Activated effector memory CD4-positive, alpha-beta T cell treated with Interleukin-2 at 50 U/mL for 16 hours (primary cell): ENCODE measurements at regions not wholly inside any gene's neighbourhood (a gene's known extent, or its start where the extent isn't known, plus 50 kb on each side); places are given as distances from the start of the nearest gene placed in this dataset.
"Not testable (repeated sequence)": the region's sequence is repeated elsewhere in the genome, so short reads cannot be mapped to it uniquely, and the experiment has no call there.

ENCODE experiments used
- DNase-seq: peaks from one replicate; pipeline ENCODE4 v3.0.0-alpha.2; 2020

DNA sequence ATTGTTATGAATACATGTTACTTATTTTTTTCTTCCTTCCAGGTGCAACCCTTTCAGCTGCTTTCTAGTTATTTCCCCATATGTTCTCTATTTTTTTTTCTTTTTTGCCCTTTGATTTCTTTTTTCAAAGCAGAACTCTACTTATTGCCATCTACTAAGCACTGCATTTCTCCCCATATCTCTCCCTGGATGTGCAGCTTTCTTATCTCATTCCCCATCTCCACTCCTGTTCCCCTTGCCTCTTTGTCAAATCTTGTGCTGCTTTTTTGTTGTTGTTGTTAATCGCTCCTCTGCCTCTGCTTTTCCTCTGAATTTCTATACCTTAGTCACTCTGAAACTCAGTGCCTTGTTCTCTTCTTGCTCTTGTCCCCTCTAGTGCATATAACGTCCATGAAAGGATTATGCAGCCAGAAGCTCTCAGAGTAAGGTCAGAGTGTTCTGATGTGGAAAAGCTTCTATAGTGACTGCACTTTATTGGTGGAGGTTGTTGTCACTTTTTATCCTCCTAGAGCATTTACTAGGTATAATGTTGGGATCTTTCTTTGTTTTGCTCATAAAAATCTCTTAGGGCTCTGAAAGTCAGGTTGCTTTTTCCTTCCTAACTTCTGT lies 51.1 kb upstream of the JADE1 start:
- DNase-seq, result no peak

DNA sequence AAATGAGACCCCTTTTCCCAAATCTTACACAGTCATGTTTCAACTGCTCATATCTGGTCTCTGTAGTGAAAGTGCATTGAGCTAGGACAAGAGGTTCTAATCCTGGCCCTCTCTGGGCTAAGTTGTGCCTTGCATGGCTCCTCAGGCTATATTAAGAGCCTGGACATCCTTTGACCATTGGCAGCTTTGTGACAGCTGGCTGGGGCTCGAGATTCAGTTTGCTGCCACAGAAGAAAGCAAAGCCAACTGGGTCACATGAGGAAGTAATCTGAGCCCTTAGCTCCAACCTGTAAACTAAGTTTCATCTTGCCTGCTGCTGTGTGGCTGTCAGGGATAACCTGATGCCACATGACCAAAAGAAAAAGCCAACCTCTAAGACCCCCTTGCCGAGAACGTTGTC lies 51.8 kb upstream of the JADE1 start:
- DNase-seq, result no peak

DNA sequence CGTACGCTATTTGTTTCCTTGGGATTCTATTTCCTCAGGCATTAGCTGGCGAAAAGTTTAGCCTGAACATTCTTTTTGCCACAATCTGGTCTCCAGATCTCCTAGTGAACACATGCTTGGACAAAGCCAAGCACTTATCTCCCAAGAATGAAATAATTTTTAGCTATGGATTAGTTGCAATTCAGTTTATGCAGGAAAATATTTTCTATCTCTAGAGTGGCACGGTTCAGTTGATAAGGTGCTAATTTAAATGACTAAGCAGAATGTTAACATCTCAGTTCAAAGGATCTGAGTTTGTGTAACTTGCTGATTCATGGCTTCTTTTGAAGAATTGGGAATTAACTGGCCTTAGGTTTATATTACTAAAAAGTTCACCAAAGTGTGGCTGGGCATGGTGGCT lies 58.1 kb upstream of the JADE1 start:
- no peak for DNase-seq

DNA sequence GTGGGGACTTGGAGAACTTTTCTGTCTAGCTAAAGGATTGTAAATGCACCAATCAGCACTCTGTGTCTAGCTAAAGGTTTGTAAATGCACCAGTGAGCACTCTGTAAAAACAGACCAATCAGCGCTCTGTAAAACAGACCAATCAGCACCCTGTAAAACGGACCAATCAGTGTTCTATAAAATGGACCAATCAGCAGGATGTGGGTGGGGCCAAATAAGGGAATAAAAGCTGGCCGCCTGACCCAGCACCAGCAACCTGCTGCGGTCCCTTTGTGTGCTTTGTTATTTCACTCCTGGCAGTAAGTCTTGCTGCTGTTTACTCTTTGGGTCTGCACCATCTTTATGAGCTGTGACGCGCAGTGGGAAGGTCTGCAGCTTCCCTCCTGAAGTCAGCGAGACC lies 67.8 kb upstream of the JADE1 start:
- not testable (repeated sequence) for DNase-seq

- DNase-seq, result no peak
These were observed 72.4 kb upstream of the JADE1 start for GRCh38 chr4:128737098-128737513.

GRCh38 chr4:128735714-128736113 lies 73.8 kb upstream of the JADE1 start:
- DNase-seq, result no peak

DNA sequence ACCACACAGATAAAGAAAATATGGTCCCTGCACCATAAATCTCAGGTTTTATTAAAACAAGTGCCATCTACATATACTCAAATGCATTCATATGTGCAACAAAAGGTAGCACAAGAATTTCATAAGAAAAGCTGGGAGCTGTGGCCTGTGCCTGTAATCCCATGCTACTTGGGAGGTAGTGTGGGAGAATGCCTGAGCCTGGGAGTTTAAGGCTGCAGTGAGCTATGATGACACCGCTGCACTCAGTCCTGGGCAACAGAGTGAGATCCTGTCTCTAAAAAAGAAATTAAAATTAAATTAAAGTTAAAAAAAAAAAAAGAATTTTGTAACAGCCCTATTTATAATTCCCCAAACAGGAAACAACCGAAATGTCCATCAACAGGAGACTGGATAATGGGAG lies 81.3 kb upstream of the JADE1 start:
- no peak for DNase-seq

- DNase-seq, result no peak
These were observed 81.8 kb upstream of the JADE1 start for GRCh38 chr4:128727658-128728057.

- no peak for DNase-seq
These were observed 84.0 kb upstream of the JADE1 start for GRCh38 chr4:128725405-128726055.

DNA sequence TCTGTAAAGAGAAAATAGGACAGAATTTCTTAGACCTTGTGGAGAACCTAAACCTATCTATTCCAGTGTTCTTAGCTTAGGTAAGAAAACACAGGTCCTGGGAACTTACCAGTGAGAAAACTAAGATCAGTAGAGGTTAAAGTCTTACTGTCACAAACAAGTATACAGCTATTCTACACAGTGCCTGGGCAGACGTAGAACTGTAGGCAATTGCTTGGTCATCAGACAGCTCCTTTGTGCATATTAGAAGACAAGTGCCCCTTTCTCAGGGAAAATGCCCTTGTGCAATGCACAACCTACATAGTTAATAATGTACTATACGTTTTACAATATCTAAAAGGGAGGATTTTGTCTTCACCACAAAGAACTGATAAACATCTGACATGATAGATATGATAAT lies 86.6 kb upstream of the JADE1 start:
- DNase-seq, result no peak

DNA sequence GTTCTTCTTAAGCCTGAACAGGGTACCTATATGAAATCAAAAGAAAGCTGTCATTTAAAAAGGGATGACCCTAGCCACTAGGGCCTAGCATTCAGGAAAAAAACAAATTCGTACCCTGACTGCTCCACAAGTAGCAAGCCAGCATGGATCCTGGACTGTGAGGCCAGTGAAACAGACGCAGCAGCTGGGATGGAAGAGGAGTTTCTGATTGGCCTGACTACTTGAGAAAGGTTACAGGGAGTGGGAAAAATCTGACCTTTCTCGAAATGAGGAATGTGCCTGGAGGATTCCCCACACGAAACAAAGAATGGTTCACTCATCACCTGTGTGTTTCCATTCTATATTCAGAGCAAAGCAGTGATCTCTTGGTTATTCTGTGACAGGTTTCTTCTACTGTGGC lies 87.6 kb upstream of the JADE1 start:
- no peak for DNase-seq

- no peak for DNase-seq
These were observed 89.2 kb upstream of the JADE1 start for GRCh38 chr4:128720270-128720669.

DNA sequence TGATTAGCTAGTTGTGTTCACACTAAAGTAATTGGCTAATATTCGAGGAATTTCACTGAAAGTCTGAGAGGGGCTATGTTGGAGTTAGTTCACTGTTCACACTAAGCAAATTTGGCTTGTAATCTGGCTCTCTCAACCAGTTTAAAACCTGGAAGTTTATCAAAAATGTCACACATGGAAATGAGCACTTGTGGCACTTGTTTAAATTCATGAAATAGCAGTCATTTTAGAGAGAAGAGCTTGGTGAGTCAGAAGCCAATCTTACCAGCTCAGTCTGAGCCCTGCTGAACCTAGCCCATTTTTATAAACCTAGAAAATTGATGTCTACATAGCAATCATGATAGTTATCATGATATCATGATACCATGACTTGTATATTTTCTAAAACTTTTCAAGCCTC lies 90.7 kb upstream of the JADE1 start:
- DNase-seq, result no peak

DNA sequence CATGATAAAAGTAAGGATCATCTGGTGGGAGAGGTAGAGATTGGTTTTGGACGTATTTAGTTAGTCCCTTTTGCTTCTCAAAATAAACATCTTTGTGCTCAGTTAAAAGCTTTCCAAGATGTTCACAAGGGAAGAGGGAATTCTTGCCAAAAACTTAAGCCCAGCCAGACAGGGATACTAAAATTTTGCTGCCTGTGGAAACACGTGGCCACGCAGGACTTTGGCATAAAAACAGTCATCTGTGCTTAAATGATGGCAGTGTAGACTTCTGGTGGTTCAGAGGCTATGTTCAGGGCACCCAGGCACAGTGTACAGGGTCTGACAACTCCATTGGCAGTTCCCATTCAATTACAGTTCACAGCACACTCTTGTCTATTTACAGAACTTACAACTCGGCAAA lies 93.2 kb upstream of the JADE1 start:
- no peak for DNase-seq

DNA sequence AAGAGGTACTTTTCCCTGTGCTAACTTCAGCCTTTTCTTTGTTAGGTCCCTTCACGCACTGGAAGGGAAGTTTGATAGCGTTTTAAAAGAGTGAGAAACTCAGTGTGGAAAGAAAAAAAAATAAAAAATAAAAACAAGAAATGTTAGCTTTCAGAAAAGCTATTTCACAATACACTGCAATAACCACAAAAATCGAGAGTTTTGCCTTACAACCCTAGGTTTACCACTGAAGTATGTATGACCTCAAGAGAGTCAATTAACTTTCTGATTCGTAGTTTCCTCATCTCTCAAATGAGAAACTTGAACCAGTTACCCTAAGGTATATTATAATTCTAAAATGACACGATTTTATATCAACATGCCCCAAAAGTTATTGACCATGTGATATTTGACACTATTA lies 93.9 kb upstream of the JADE1 start:
- no peak for DNase-seq

GRCh38 chr4:128711361-128711760 lies 98.1 kb upstream of the JADE1 start:
- no peak for DNase-seq

GRCh38 chr4:128709268-128709667 lies 100.2 kb upstream of the JADE1 start:
- DNase-seq, result no peak

DNA sequence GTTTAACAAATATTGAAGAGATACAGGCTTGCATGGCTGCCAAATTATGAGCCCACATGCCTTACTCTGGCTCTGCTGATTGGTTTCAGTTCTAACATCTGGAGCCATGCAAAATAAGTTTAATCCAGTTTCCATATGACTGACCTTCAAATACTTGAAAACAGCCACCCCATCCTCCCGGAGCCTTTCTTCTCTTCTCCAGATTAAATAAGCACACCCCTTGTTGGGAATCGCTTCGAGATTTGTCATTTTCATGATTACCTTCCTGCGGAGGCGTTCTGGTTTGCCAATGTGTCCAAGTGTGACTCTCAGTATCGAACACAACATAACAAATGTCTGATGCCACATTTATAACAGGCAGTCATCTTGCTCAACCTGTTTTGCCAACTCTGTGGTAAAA lies 101.6 kb upstream of the JADE1 start:
- no peak for DNase-seq

DNA sequence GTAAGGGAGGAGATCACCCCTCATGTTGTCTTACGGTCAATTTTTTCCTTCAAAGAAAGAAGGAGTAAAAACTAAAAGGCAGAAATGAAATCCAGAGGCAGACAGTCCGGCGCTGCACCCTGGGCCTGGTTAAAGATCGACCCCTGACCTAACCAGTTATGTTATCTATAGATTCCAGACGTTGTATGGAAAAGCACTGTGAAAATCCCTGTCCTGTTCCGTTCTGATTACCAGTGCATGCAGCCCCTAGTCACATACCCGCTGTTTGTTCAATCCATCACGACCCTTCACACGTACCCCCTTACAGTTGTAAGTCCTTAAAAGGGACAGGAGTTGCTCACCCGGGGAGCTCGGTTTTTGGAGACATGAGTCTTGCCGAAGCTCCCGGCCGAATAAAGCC lies 105.6 kb upstream of the JADE1 start:
- no peak for DNase-seq

DNA sequence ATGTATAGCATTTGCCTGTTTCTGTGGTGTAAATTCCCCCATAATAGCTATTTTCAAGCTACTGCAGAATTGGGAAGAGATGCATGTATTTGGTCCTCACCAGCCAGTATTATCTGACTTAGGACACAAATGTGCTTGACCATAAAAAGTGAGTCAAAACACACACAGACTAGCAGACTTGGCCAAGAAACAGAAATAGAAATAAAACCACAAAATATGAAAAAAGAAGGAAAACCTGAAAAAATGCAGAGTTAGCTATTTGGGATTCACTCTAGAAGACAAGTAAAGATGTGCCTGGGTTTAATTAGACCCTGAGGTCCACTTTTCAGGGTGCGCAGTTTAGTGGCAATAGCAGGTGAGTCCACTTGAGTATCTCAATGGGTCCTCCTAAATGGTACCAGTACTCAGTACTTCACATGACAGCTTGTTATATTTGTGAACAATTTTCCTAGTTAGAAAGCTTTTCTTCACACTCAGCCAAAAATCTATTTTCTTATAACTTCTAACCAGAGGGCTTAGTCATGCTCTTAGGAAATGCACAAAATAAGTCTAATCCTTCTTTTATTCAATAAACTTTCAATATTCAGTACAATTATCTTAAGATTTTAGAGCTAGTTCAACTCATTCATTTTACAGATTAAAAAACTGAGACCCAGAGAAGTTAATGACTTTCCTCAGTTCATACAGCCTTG lies 108.7 kb upstream of the JADE1 start:
- DNase-seq, result no peak

- no peak for DNase-seq
These were observed 111.1 kb upstream of the JADE1 start for GRCh38 chr4:128698386-128698785.

GRCh38 chr4:128697323-128697722 lies 112.2 kb upstream of the JADE1 start:
- no peak for DNase-seq

- DNase-seq, result no peak
These were observed 119.5 kb upstream of the JADE1 start for GRCh38 chr4:128690011-128690410.

- DNase-seq, result no peak
These were observed 120.6 kb upstream of the JADE1 start for GRCh38 chr4:128688846-128689437.
